ENCODE measurements at regions not wholly inside any gene's neighbourhood (a gene's known extent, or its start where the extent isn't known, plus 50 kb on each side); places are given as distances from the start of the nearest gene placed in this dataset.

- DNase-seq (ENCODE audit: low read depth) = peak; percentile 39
- TF ChIP-seq CTCF (IDR thresholded peaks at IDR 0.05; ENCODE audit: low read length, missing control alignments) = no peak
- no peak overlapping the region for H3K4me3 ChIP-seq (replicated peaks; ENCODE audit: low read depth, low read length)
Measured at GRCh38 chr18:55048892-55049291, 89.6 kb upstream of the CCDC68 start.

GRCh38 chr18:55047546-55047945 lies 88.3 kb upstream of the CCDC68 start:
- DNase-seq (ENCODE audit: low read depth) = peak; percentile 57
- no peak for TF ChIP-seq CTCF (IDR thresholded peaks at IDR 0.05; ENCODE audit: low read length, missing control alignments)

GRCh38 chr18:55041366-55041765 lies 82.1 kb upstream of the CCDC68 start:
- H3K4me3 ChIP-seq (replicated peaks; ENCODE audit: low read depth, low read length) = no peak overlapping the region
- DNase-seq (ENCODE audit: low read depth) = no peak
- TF ChIP-seq CTCF (IDR thresholded peaks at IDR 0.05; ENCODE audit: low read length, missing control alignments) = no peak

More at GRCh38 chr18:55047546-55047945, 88.3 kb upstream of the CCDC68 start:
- H3K4me3 ChIP-seq (replicated peaks; ENCODE audit: low read depth, low read length) = no peak overlapping the region

GRCh38 chr18:55038162-55038561 lies 78.9 kb upstream of the CCDC68 start:
- no peak overlapping the region for H3K4me3 ChIP-seq (replicated peaks; ENCODE audit: low read depth, low read length)
- DNase-seq (ENCODE audit: low read depth) = no peak
- no peak for TF ChIP-seq CTCF (IDR thresholded peaks at IDR 0.05; ENCODE audit: low read length, missing control alignments)

GRCh38 chr18:55034742-55035141 lies 75.5 kb upstream of the CCDC68 start:
- no peak for TF ChIP-seq CTCF (IDR thresholded peaks at IDR 0.05; ENCODE audit: low read length, missing control alignments)
- DNase-seq (ENCODE audit: low read depth) = no peak
- no peak overlapping the region for H3K4me3 ChIP-seq (replicated peaks; ENCODE audit: low read depth, low read length)

GRCh38 chr18:55031979-55032378 lies 72.7 kb upstream of the CCDC68 start:
- no peak for DNase-seq (ENCODE audit: low read depth)
- no peak for TF ChIP-seq CTCF (IDR thresholded peaks at IDR 0.05; ENCODE audit: low read length, missing control alignments)

GRCh38 chr18:55031576-55031975 lies 72.3 kb upstream of the CCDC68 start:
- H3K4me3 ChIP-seq (replicated peaks; ENCODE audit: low read depth, low read length) = no peak overlapping the region
- no peak for TF ChIP-seq CTCF (IDR thresholded peaks at IDR 0.05; ENCODE audit: low read length, missing control alignments)
- DNase-seq (ENCODE audit: low read depth) = no peak

More at GRCh38 chr18:55031979-55032378, 72.7 kb upstream of the CCDC68 start:
- no peak overlapping the region for H3K4me3 ChIP-seq (replicated peaks; ENCODE audit: low read depth, low read length)

Measured in fibroblast of pulmonary artery (primary cell).